SK-N-DZ (cell line): ENCODE measurements at regions not wholly inside any gene's neighbourhood (a gene's known extent, or its start where the extent isn't known, plus 50 kb on each side); places are given as distances from the start of the nearest gene placed in this dataset.

Experiments
- DNase-seq: peaks from one replicate; pipeline ENCODE4 v3.0.0-alpha.2; 2015; ENCODE audit warnings: low spot score

DNA sequence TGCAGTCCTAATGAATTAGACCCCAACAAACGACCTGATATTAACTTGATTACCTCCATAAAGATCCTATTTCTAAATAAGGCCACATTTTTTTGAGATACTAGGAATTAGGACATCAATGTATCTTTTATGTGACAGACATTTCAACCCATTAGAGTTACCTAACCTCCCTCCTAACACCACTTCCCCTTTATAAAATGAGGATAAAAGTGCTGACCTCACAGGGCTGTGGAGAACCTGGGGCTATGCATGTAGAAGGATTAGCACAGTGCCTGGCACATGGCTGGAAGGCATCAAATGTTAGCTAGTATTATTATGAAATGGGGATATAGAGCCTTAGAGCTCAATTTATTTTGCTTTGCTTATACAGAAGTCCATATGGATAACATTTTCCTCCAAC, 53.5 kb upstream of the LRRN1 start:
- DNase-seq, result no peak

DNA sequence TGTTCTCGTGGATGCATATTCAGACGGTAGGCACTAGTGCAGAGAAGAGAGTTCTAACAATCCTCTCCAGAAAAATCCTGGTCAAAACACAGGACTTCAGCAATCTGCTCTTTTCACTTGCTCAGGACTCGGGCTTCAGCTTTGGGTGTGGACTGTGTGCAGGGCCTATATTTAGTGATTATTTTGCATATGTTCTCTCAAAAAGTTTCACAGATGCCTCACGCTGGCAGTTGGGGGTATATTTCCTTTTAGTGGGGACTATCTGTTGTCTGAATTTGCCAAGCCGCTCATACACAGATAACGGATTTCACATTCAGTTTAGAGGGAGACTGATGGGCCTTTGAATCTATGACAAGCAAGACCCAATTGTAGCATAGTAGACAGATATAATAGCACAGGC, 54.4 kb upstream of the LRRN1 start:
- no peak for DNase-seq

DNA sequence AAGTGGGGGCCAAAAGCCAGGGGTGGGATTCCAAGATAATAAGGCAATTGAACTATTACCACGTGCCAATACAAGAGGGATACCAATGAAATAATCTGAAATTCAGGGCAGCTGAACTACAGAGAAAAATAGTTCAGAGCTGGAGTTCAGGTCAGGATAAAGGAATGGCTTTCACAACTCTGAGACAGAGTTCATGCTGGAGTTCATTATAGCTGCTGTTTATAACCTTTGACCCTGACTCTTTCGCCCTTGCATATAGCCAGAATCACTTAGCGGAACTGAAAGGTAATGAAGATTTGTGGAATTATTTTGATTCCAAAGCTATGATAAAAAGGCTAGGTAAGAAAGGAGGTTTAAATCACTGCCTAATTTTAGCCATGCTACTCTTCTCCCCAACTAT, 55.5 kb upstream of the LRRN1 start:
- no peak for DNase-seq

DNA sequence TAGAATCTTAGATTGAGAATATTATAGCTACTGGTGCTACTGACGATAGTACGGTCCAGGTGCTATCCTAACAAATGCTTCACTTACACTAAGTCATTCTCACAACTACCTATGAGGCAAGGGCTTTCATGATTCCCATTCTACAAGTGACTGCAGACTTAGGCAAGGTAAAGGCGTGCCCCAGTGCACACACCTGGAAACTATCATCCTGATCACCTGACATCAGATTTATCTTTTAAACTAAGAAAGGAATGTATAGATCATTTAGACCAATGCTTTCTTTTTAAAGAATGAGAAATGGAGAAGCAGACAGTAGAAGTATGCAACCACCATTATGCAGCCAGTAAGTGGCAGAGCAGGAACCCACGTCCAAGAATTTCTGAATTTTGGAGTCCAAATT, 59.2 kb upstream of the LRRN1 start:
- DNase-seq, result no peak

DNA sequence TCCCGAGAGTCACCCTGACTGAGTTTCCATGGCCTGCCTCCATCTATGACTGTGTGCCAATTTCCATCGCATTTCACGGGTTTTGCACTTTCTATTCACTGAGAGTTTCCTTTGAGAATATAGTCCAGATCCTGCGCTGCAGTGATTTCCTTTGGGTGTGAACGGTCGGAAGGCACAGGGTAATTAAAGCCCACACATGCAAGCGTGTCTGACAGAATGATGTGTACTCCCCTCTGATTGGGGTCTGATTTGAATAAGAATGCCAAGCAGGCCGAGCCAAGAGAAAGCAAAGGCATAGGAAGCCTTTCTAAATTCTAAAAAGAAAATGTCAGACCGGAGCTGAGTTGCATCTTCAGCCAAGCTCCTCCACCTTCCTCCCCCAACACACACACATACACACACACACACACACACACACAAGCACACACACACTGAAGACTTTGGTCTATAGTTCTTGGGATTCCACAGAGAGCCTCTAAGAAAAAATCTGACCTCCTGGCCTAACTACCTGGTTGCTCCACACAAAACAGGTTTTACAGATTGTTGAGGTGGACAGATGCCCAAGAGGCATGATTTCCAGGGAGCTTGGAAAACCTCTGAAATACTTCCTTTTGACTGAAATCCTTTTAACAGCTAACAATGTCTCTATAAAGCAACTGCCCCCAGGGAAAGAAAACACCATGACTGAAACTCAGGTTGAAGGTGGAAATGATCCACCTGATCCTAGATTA, 59.7 kb upstream of the LRRN1 start:
- DNase-seq, result no peak

DNA sequence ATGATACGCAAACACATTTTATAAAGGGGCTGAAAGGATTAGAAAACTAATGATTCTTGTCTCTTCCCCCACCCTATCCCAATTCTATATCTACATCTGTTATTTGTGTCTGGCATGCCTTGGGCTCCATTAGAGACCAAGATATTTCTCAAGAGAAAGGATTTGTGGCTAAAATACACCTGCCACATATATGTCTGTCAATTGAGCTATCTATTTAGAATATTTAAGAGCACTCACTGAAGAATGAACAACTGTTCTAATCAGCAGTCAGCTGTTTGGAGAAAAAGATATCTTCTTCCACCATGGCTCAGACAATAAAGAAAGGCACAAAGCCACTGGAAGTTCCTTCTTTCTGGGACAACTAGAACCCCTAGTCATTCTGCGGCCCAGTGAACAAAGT, 61.7 kb upstream of the LRRN1 start:
- DNase-seq, result no peak

DNA sequence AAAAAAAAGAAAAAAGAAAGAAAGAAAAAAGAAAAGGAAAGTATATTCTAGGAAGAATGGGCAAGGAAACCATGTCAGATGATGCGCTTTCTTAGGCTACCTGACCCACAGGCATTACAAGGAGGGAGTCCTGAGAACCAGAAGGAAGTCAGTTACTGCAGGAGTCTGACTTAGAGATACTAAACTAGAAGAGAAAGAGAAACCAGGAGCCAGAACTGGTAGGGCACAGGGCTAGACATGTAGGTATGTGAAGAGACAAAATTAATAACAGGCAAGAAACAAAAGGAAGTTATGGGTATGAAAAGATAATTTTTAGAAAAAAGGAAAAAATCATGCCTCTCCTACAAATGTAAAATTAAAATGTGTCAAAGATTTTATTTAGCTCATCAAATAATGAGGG, 63.3 kb upstream of the LRRN1 start:
- DNase-seq, result no peak

DNA sequence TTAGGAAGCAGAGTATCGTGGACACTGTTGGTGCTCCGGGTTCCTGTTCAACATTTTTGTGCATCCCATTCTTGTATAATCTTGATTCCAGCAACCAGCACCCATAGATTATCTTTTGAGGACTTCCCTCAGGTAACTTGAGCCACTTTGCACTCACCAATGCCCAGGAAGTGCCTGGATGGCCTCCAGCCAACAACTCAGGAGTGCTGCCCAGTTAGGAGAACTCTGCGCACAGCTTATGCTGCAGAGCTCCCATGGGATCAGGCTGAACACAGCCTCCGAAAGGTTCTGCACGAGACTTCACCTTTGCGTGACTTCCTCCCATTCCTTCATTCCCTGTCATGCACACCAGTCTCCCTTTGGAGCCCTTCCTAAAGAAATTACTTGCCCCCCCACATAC, 64.3 kb upstream of the LRRN1 start:
- DNase-seq, result no peak

DNA sequence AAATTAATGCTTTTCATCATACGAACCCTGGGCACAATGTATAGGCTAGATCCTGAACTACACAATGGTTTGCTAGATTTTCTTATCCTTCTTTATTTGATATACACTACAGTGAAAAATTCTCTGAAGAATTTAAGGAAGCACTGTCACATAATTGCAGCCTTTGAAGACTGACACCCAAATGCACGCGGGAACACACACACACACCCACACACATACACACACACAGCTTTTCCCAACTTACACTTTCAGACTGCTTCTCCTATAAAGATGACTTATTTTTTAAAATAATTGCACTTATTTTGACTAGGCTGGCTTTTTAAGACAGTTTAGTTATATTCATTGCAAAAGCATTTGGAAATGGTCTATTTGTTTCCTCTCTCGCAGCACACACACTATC, 70.0 kb upstream of the LRRN1 start:
- no peak for DNase-seq

DNA sequence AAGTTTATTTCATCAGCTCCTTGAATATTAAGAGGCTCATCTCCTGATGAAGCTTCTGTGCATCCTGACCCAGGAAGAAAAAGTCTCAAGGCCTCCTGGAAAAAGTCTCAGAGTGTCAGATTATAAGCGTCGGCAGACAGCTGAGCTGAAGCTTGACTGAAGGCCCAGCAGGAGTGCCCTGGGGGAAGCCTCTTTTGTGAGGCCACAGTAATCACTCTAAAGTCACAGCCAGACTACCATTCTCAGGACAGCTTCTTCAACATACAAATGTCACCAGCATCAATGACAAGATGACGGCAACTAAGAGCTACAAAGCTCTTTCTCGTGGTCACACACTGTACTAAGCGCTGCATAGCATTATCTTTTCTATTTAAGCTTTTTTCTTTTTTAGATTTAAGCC, 72.7 kb upstream of the LRRN1 start:
- DNase-seq, result no peak

DNA sequence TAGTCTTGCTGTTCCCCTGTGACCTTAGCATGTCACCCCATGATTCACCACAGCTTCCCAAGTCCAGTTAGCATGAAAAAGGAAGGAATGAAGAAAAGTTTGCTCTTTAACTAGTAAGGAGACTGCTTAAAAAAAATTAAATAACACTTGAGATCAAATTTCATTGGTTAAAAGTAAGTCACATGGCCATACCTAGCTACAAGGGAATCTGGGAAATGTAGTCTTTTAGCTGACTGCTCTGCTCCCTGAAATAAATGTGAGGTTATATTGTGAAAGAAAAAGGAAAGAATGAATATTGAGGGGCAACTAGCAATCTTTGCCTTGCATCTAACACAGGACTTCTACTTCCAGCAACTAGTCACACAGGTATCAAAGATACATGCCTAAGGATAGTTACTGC, 84.7 kb upstream of the LRRN1 start:
- DNase-seq, result no peak

DNA sequence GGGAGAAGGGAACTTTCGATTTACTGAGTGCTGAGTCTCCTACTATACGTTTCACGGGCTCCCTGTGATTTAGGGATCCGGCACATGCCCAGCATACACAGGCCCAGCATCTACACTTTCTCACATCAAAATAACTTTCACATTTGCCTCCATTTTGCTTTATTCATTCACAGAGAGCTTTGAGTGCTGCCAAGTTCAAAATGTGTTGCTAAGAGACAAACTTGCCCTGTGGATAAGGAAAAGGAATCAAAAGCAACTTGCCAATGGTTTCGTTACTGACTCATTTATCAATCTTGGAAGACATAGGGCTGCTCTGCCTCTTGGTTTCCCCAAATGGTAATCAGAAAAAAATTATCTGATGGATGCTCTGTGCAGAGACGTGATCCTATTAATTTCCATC, 86.3 kb upstream of the LRRN1 start:
- DNase-seq, result no peak

DNA sequence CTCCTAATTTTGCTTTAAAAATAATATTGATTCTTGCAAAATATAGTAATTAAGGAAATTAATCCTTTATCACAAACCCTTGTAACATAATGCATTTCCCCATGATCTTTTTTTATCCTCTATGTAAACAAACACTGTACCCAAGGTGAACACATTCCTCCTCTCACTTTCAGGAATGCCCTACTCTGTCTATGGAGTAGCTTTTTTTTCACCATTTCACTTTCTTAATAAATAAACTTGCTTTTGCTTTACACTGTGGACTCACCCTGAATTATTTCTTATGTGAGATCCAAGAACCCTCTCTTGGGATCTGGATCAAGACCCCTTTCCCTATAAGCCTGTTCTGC, 90.5 kb upstream of the LRRN1 start:
- DNase-seq, result no peak

DNA sequence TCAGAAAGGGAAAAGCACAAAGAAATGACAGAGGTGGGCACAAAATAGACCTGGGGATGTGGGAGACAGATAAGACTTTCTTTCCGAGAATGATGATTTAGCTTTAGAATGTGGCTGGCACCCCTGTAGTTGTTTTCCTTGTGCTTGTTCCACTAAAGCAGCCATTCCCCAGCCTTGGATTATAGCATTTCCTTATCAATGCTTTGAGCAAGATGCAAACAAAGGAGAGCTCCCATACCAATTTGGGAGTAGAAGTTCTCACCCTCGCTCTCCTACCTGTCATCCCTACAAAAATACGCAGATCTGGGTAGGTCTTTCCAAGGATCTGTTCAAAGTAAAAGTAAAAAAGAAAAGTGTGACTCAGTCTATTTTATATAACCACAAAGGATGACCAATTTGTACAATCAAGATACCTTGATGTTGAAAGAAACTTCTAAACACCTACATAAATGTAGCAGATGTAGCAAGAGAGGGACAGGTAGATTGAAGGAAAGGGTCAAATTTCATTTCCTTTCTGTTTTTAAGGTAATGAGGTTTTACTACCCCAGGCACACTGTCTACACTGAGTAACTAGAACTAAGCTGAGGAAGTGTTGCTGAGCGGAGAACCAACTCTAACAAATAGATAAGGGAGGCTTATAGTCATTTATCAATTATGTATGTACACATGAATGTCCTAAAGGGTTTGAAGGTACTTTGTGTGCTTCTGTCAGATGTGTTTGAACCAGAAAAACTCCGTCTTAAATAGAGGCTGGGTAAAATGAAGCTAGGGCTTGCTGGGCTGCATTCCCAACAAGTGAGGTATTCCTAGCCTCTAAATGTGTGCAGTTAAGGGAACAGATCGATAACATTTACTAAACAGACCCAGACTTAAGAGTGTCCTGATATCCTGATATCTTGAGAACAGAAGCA, 91.1 kb upstream of the LRRN1 start:
- DNase-seq, result no peak

DNA sequence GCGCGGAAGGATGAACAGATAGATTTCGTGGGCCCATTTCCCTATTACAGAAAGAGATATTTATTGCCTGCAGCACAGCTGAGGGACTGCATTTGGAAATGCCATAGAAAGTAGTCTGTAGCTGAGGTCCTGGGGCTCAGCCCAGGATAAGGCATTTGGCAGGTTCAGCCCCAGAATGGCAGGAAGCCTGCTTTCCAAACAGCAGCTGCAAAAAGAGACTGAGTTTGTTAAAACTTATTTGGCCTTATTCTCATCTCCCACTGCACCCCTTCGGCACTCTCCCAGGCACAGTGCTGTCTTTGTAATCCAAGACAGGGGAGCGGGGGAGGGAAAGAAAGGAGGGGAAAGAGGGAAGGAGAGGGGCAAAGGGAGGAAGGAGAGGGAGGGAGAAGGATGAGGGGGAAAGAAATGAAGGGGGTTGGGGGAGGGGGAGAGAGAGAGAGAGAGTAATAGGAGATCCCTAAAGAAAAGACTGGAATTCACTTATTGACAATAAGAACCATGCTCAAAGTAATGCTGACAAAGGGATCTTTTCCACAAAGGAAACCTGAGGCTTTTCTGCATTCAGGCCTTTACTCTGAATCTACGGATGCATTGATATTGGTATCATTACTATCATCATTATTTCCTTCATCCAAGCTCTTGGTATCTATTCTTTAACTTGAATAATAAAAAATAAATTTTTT, 94.0 kb upstream of the LRRN1 start:
- DNase-seq, result no peak

DNA sequence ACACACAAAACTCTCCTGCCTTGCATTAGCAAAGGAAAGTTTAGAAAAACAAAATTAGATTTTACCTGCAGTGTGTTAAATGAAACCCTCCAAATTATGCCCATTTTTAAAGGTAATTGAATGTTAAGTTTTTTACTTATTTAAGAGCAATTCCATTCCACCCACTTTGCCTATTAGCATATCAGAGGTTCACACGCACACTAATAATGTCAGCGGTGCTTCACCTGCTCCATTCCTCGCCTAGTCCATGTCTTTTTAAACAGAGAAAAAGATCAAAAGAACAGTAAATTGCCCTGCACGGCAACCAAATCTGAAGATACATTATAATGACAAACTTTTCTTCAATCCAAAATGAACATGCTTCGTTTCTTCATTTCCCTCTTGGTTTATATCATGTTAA, 97.3 kb upstream of the LRRN1 start:
- no peak for DNase-seq

DNA sequence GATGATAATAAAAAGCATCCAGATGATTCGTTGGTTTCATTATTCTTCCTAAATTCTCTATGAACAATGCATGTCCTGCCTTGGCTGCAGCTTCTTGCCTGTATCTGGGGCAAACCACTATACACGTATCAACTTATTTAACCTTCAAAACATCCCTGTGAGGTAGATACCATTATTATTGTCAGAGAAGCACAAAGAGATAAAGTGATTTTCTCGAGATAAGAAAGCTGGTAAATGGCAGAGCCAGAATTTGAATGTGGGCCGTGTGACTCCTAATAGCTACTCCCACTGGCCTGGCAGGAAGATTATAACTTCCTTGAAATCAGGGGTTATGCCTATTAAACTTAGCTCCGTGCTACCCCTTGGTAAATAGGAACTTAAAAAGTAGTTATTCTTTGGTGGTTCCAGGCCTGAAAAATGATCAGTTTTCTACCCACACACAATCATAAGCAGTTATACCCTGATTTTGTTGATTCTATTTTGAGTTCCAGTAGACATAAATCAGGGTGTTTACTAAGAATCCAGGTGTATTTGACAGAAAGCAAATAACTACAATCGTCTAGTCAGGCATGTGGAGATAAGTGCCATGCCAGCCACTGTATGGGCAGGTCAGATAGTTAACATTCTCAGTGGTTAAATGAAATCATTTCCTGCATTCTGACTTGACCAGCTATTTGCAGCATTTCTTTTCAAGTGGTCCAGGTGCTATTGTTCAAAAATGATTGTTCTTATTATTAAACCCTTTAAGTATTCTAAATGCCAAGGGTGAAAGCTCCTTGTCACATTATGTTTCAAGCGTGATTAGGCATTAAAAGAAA, 99.2 kb upstream of the LRRN1 start:
- no peak for DNase-seq

DNA sequence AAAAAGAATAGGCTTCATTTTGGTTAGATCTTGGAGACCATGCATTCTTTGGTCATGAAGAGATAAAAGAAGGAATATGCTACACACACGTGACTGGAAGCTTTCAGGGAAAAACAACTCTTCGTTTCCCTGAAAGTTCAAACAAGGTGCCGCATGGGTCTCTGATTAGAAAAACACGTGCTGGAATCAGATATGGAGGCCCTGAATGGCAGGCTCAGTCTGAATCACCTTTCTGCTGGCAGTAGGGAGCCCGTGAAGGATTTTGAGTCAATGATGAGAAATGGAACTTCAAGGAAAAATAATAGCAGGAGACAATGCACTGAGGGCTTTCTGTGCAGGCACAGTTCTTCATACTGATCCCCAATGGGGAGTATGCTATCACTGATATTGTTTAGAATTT, 99.8 kb upstream of the LRRN1 start:
- no peak for DNase-seq

DNA sequence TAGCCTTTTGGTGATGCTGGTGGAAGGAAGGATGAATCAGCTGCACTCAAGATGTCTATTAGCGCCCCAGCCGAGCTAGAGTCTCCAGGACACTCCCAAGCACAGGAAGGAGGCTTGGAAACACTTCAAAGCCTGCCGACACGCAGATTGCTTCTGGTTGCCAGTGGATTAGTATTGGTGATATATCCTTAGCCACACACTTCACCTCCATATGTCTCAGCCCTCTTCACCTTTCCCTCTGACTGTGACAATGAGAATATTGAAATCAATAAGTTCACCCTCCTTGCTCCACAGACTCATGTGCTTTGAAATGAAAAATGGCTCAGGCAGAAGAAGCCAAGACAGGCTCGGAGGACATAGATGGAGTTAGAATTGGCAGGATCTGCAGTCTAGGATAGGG, 102.9 kb upstream of the LRRN1 start:
- DNase-seq, result no peak

DNA sequence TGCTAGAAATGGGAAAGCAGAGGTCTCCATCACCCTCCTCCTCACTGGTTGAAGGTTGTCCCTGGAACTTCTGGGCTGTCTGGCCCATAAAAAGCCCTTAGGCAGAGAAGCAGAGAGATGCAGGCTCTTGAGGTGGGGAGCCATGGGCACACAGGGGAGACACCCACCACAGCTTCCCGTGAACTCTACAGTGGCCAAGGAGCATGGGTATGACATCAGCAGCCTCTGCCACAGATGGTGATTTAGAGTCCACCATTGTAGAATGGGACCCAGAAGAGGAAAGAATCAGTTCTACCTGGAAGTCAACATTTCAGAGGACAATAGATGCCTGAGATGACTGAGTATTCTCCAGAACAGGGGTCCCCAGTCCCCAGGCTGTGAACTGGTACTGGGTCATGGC, 105.6 kb upstream of the LRRN1 start:
- no peak for DNase-seq

DNA sequence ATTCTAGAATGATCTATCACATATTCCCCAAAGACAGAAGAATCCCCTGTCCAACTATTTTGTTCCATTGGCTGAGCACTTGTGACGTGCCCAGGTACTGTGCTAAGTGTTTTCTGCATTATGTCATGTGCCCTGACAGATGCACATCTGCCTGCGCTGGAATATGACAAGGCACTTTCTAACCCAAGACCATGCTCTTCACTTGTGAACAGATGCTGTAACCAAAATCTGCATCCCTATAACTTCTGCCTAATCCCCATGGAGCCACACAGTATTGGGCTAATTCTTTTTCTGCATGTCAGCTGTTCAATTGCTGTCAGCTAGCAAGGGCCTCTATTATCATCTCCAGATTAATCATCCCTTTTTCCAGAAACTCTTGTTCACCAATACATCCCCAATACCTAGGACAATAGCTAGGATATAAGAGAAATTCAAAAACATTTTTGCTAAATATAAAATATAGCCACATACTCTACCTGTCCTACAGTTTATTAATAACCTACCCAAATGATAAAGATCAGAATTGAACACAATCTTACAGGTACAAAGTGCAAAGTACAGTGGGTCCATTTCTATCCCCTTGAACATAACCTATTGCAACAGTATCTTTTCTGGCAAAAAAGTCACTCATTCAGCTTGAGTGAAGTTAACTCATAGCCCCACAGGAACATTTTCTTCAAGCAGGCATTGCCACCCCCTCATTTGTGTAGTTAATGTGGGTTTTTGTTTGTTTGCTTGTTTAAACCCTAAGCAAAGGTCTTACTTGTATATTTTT, 109.4 kb upstream of the LRRN1 start:
- DNase-seq, result no peak
